Nephron (organoid): ENCODE measurements at regions not wholly inside any gene's neighbourhood (a gene's known extent, or its start where the extent isn't known, plus 50 kb on each side); places are given as distances from the start of the nearest gene placed in this dataset.

Experiments
- H3K27ac Mint-ChIP-seq, 3 experiments: 2 replicates each; pipeline ENCODE4 v1.8.0; 2020; ENCODE audit warnings: mixed read lengths in 3 of 3, mild to moderate bottlenecking in 2 of 3, moderate library complexity in 1 of 3
- H3K27me3 Mint-ChIP-seq: 2 replicates; pipeline ENCODE4 v1.8.0; 2021; ENCODE audit warnings: low read depth, mild to moderate bottlenecking, moderate library complexity, mixed read lengths
- H3K36me3 Mint-ChIP-seq: 2 replicates; pipeline ENCODE4 v1.8.0; 2020; ENCODE audit warnings: low read depth, mixed read lengths
- H3K4me1 Mint-ChIP-seq: 2 replicates; pipeline ENCODE4 v1.8.0; 2020; ENCODE audit warnings: mixed read lengths
- H3K4me3 Mint-ChIP-seq, 3 experiments: 2 replicates each; pipeline ENCODE4 v1.8.0; 2020; ENCODE audit warnings: mild to moderate bottlenecking in 3 of 3, mixed read lengths in 3 of 3, moderate library complexity in 2 of 3
- H3K9me3 Mint-ChIP-seq: 2 replicates; pipeline ENCODE4 v1.8.0; 2020; ENCODE audit warnings: mixed read lengths
- CTCF ChIP-seq, 3 experiments: fragments of 200-600 bp; sonication (generic); IDR thresholded peaks; one replicate each; pipeline ENCODE4 v1.5.0; 2021; ENCODE audit warnings: antibody characterized with exemption in 3 of 3; ENCODE audit not compliant: unreplicated experiment in 3 of 3

GRCh38 chr4:171719691-171720090 lies 93.5 kb upstream of the GALNTL6 start:
- Mint-ChIP-seq H3K27me3 (no peaks in the 10 kb centered on the region), H3K4me1 (no peaks in the 10 kb centered on the region), H3K36me3 (no peaks in the 10 kb centered on the region), H3K4me3 (no peak overlapping the region), H3K27ac (no peak overlapping the region), H3K9me3 (peaks cover 3% of the 10 kb centered on the region)
- no peak for TF ChIP-seq CTCF (IDR thresholded peaks at IDR 0.05; ENCODE audit: unreplicated experiment in 3 of 3)

- H3K27ac Mint-ChIP-seq: no peak overlapping the region
- TF ChIP-seq CTCF (IDR thresholded peaks at IDR 0.05; ENCODE audit: unreplicated experiment in 3 of 3): no peak
- no peaks in the 10 kb centered on the region for H3K9me3 Mint-ChIP-seq
- no peaks in the 10 kb centered on the region for H3K4me1 Mint-ChIP-seq
- H3K4me3 Mint-ChIP-seq: no peak overlapping the region
- H3K36me3 Mint-ChIP-seq: no peaks in the 10 kb centered on the region
- H3K27me3 Mint-ChIP-seq: no peaks in the 10 kb centered on the region
Measured at GRCh38 chr4:171718665-171719064, 94.5 kb upstream of the GALNTL6 start.

- no peaks in the 10 kb centered on the region for H3K9me3 Mint-ChIP-seq
- no peaks in the 10 kb centered on the region for H3K27me3 Mint-ChIP-seq
- no peaks in the 10 kb centered on the region for H3K4me1 Mint-ChIP-seq
- H3K27ac Mint-ChIP-seq: no peak overlapping the region
- no peaks in the 10 kb centered on the region for H3K36me3 Mint-ChIP-seq
- no peak overlapping the region for H3K4me3 Mint-ChIP-seq
- TF ChIP-seq CTCF (IDR thresholded peaks at IDR 0.05; ENCODE audit: unreplicated experiment in 3 of 3): no peak
Measured at GRCh38 chr4:171718069-171718468, 95.1 kb upstream of the GALNTL6 start.

- no peak overlapping the region for H3K4me3 Mint-ChIP-seq
- H3K27ac Mint-ChIP-seq: no peak overlapping the region
- no peak for TF ChIP-seq CTCF (IDR thresholded peaks at IDR 0.05; ENCODE audit: unreplicated experiment in 3 of 3)
- H3K36me3 Mint-ChIP-seq: no peaks in the 10 kb centered on the region
- H3K4me1 Mint-ChIP-seq: no peaks in the 10 kb centered on the region
- H3K9me3 Mint-ChIP-seq: no peaks in the 10 kb centered on the region
- no peaks in the 10 kb centered on the region for H3K27me3 Mint-ChIP-seq
Measured at GRCh38 chr4:171717231-171717741, 95.9 kb upstream of the GALNTL6 start.

GRCh38 chr4:171715973-171716372 lies 97.2 kb upstream of the GALNTL6 start:
- H3K4me3 Mint-ChIP-seq: no peak overlapping the region
- H3K9me3 Mint-ChIP-seq: no peaks in the 10 kb centered on the region
- no peaks in the 10 kb centered on the region for H3K27me3 Mint-ChIP-seq
- no peaks in the 10 kb centered on the region for H3K4me1 Mint-ChIP-seq
- H3K36me3 Mint-ChIP-seq: no peaks in the 10 kb centered on the region
- H3K27ac Mint-ChIP-seq: no peak overlapping the region
- TF ChIP-seq CTCF (IDR thresholded peaks at IDR 0.05; ENCODE audit: unreplicated experiment in 3 of 3): no peak

- Mint-ChIP-seq H3K27me3 (no peaks in the 10 kb centered on the region), H3K9me3 (no peaks in the 10 kb centered on the region), H3K27ac (no peak overlapping the region), H3K36me3 (no peaks in the 10 kb centered on the region), H3K4me3 (no peak overlapping the region), H3K4me1 (no peaks in the 10 kb centered on the region)
- TF ChIP-seq CTCF (IDR thresholded peaks at IDR 0.05; ENCODE audit: unreplicated experiment in 3 of 3): no peak
Measured at GRCh38 chr4:171714791-171715454, 98.3 kb upstream of the GALNTL6 start.
